NB4 (cell line): ENCODE measurements at regions not wholly inside any gene's neighbourhood (a gene's known extent, or its start where the extent isn't known, plus 50 kb on each side); places are given as distances from the start of the nearest gene placed in this dataset.

ENCODE experiments used
- CTCF ChIP-seq: IDR thresholded peaks from one replicate; pipeline ENCODE4 v1.5.1; 2012; ENCODE audit warnings: low read depth, low read length
- MYC ChIP-seq: IDR thresholded peaks from 2 replicates; pipeline ENCODE4 v1.6.1; 2011; ENCODE audit warnings: low read depth, low read length
- POLR2A ChIP-seq: IDR thresholded peaks from 2 replicates; pipeline ENCODE4 v1.6.1; 2011; ENCODE audit warnings: mild to moderate bottlenecking; ENCODE audit not compliant: insufficient read length; ENCODE audit errors: extremely low read depth
- TF ChIP-seq, protein P1 (sequence below): IDR thresholded peaks from 2 replicates; pipeline ENCODE4 v1.6.1; 2011; ENCODE audit warnings: low read depth, low read length

GRCh38 chr6:103872678-103873077, 987.0 kb downstream of the HACE1 start:
- TF ChIP-seq POLR2A (no peak), CTCF (no peak), MYC (no peak)
- TF ChIP-seq, protein P1, sequence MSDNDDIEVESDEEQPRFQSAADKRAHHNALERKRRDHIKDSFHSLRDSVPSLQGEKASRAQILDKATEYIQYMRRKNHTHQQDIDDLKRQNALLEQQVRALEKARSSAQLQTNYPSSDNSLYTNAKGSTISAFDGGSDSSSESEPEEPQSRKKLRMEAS, result no peak
